ENCODE measurements at regions not wholly inside any gene's neighbourhood (a gene's known extent, or its start where the extent isn't known, plus 50 kb on each side); places are given as distances from the start of the nearest gene placed in this dataset.

DNA sequence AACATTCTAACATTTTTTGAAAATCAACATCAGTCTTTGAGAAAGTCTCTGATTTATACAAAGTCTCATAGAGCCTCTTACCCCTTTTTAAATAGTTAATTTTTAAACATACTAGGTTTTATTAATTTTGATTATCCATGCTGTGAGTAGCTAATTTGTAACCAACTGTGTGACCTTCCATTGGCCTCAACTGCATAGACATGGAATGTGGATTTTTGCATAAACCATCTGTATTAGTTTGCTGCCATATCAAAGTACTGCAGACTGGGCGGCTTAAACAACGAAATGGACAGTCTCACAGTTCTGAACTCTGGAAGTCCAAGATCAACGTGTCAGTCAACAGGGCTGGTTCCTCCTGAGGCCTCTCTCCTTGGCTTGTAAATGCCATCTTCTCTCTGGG lies 89.2 kb upstream of the AJAP1 start:
- TF ChIP-seq, protein P1, sequence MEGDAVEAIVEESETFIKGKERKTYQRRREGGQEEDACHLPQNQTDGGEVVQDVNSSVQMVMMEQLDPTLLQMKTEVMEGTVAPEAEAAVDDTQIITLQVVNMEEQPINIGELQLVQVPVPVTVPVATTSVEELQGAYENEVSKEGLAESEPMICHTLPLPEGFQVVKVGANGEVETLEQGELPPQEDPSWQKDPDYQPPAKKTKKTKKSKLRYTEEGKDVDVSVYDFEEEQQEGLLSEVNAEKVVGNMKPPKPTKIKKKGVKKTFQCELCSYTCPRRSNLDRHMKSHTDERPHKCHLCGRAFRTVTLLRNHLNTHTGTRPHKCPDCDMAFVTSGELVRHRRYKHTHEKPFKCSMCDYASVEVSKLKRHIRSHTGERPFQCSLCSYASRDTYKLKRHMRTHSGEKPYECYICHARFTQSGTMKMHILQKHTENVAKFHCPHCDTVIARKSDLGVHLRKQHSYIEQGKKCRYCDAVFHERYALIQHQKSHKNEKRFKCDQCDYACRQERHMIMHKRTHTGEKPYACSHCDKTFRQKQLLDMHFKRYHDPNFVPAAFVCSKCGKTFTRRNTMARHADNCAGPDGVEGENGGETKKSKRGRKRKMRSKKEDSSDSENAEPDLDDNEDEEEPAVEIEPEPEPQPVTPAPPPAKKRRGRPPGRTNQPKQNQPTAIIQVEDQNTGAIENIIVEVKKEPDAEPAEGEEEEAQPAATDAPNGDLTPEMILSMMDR (IDR thresholded peaks at IDR 0.05): no peak
- TF ChIP-seq POLR2AphosphoS5 (IDR thresholded peaks at IDR 0.05; ENCODE audit: low read depth, low read length): no peak
- TF ChIP-seq, protein P2, sequence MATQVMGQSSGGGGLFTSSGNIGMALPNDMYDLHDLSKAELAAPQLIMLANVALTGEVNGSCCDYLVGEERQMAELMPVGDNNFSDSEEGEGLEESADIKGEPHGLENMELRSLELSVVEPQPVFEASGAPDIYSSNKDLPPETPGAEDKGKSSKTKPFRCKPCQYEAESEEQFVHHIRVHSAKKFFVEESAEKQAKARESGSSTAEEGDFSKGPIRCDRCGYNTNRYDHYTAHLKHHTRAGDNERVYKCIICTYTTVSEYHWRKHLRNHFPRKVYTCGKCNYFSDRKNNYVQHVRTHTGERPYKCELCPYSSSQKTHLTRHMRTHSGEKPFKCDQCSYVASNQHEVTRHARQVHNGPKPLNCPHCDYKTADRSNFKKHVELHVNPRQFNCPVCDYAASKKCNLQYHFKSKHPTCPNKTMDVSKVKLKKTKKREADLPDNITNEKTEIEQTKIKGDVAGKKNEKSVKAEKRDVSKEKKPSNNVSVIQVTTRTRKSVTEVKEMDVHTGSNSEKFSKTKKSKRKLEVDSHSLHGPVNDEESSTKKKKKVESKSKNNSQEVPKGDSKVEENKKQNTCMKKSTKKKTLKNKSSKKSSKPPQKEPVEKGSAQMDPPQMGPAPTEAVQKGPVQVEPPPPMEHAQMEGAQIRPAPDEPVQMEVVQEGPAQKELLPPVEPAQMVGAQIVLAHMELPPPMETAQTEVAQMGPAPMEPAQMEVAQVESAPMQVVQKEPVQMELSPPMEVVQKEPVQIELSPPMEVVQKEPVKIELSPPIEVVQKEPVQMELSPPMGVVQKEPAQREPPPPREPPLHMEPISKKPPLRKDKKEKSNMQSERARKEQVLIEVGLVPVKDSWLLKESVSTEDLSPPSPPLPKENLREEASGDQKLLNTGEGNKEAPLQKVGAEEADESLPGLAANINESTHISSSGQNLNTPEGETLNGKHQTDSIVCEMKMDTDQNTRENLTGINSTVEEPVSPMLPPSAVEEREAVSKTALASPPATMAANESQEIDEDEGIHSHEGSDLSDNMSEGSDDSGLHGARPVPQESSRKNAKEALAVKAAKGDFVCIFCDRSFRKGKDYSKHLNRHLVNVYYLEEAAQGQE (IDR thresholded peaks at IDR 0.05; ENCODE audit: insufficient read depth in 1 of 2, low read depth in 2 of 2, low read length in 1 of 2): no peak

Data from Panc1 (cell line).